ENCODE measurements at regions not wholly inside any gene's neighbourhood (a gene's known extent, or its start where the extent isn't known, plus 50 kb on each side); places are given as distances from the start of the nearest gene placed in this dataset.
"Not testable (repeated sequence)": the region's sequence is repeated elsewhere in the genome, so short reads cannot be mapped to it uniquely, and the experiment has no call there.

DNA sequence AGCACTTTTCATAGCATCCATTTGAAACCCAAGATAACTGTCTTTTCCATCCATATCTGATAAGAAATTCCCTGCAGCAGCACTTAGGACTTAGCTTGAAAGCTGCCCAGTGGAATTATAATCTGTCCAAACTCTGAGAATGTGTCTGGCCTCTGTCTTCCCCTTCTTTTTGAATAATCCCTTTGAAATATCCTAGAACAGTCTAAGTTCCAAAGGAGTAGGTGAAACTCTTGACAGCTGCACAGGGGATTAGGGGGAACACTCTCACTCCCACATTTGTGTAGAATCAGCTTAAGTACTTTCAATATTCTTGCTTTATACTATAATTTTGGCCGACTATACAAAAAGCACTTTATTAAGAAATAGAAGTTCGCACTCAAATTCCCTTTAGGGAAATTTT, 157.7 kb downstream of the PAPSS1 start:
- no peak for DNase-seq (ENCODE audit: low spot score)

DNA sequence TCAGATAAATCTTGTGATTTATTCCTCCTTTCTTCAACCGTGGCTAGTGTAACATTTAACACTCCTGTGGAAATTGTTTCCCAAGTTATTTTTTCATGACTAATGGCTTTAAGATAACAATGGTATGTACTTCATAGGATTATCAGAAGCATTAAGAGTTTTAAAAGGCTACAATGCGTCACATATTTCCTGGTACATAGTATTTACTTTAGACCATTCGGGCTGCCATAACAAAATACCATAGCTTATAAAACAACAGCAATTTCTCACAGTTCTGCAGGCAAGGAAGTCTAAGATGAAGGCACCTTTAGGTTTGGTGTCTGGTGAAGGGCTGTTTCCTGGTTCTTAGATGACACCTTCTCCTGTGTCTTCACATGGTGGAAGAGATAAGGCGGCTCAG, 158.6 kb downstream of the PAPSS1 start:
- no peak for DNase-seq (ENCODE audit: low spot score)

DNA sequence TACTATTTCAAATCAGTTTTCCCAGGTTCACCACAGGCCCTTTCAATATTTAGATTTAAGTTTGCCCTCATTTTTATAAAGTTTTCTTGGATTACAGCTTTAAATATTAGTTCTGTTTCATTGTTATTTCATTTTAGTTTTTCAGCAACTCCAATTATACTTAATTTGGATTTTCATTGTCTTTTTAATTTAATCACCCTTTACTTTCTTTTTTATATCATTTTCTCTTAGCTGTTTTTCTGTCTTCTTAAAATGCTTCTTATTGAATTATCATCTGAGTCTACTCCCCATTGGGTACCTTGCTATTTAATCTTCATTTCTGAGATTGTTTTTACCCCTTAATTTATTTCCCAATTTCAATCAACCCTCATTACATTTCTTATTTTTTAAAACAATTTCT, 160.4 kb downstream of the PAPSS1 start:
- DNase-seq (ENCODE audit: low spot score), result no peak

DNA sequence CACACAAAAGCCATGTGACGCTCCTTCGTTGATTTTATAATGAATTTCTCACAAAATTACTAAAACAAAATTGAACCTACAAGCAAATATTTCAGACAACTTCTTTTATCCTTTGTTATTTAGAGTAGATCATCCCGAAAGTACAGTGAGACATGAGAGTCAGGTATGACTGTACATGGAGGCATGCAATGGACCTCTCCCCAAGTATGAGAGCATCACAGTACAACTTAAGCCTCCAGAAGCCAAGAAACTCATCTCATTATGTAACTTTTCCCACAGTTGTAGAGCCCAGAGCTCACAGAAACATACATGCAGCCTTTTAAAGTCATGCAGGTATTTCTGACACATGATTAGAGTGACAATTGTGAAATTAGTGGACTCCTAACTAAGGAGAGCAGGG, 167.7 kb downstream of the PAPSS1 start:
- DNase-seq (ENCODE audit: low spot score), result no peak

DNA sequence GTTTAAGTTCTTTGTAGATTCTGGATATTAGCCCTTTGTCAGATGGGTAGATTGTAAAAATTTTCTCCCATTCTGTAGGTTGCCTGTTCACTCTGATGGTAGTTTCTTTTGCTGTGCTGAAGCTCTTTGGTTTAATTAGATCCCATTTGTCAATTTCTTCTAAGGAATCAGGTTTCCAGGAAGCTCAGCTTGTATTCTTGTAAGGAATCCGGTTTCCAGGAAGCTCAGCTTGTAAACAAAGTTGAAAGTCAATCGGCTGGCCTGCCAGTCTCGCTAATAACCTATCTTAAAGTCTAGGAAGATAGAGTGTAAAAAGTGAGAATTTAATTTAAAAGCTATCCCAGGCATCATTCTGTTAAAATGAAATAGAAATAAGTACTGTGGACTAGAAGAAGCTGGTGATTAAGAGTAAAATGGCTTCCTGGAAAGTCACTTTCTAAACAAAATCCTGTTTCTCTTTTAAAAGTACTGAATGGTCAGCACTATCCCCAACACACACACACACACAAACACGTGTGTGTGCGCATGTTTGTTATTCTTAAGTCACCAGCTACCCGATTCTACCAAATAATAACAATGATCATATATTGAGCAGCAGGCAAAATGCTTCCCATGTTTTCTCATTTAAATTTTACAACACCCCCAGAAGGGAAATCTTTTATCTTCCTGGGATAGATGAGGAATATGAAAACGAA, 171.7 kb downstream of the PAPSS1 start:
- no peak for DNase-seq (ENCODE audit: low spot score)

DNA sequence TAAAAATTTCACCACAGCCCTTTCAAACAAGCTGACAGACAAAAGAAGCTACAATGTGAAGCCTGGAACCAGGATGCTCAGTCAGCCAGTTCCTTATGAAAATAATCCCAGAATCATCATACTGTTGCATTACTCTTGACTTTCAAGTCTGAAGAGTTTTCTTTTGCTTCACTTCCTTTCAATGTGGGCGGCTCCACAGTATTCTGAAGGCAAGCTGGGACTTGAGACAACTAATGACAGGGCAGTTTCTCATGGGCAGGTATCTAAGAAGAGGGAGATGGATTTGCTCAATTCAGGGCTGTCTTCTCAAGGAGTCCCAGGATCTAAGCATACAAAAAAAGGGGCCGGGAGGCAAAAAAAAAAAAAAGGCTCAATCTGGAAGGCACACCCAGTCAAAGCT, 173.4 kb downstream of the PAPSS1 start:
- no peak for DNase-seq (ENCODE audit: low spot score)

DNA sequence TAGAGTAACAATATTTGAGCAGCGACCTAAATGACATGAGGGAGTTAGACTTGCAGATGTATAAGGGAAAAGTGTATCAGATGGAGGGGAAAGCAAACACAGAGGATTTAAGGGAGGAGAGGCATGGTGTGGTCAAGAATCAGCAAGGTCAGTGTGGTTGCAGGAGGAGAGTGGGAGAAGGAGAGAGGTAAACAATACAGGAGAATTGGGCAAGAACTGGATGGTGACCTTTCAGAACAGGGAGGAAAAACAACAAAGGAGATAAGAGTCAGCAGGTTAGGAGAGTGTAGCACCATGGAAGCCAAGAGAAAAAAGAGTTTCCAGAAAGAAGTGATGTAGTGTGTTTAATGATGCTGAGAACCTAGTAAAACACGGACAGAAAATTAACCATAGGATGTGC, 178.5 kb downstream of the PAPSS1 start:
- no peak for DNase-seq (ENCODE audit: low spot score)

DNA sequence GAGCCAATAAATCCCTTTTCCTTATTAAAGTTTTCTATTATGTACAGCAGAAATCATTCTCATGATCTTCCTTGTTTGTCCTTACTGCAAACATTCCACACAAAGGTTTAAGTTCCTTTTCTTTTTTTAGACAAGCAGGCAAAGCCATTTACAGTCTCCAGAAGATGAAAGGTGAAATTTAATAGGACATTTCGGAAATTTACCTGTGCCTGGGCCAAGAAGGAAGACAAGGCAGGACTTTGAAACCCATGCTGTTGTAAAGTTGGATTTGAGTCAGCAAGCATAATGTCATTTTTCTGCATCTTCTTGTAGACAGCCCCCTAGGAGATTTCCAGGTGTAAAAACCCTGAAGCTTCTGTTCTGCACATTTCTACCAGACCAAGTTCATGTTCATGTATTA, 188.1 kb downstream of the PAPSS1 start:
- DNase-seq (ENCODE audit: low spot score), result no peak

DNA sequence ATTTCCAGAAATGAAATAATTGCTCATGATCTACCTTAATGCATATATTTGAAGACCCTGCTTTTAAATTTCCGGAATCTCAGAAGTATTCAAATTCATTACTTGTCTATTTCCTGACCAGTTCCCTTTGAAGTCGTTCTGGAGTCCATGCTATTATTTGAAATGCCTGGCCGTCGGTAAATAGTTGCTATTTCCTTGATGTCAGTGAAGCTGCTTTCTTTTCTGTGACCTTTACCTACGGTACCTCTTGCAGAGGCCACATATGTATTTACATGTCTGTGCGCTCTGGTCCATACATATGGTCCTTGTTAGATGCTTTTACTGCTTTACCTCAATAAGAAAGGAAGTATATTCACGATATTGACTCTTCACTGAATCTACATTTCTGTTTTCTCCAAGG, 199.7 kb downstream of the PAPSS1 start:
- no peak for DNase-seq (ENCODE audit: low spot score)

DNA sequence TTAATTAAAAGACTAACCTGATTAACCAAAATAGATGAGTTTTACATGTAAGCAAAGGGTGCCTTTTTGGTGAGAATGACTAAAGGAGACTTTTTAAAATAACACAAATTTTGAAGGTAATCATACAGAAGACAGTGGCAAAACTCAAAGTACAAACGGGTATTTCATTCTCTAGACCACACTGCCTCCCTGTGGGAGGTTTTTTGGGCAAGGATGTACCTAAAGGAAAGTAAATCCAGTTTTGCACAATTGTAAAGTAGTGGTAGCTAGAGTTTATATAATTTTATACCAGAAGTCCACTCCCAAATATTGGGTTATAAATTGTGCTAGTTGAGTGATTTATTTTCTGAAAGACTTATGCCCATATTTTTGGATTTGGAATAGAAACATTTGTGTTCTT, 201.0 kb downstream of the PAPSS1 start:
- peak; percentile 1 for DNase-seq (ENCODE audit: low spot score)

DNA sequence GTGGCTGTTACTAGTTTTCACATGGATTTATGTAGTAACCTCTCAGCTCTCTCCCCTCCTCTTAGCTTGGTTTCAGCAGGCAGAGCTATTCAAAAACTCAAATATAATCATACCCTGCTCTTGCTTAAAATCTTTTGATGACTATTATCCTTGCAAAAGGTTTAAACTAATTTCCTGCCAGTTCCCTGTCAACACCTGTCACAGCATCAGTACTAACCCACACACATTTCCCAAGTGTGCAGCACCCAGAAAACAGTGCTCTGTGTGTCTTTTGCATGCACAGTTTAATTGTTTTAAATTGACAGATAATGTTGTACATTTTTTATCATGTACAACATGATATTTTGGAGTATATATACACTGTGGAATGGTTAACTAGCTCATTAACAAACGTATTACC, 202.0 kb downstream of the PAPSS1 start:
- no peak for DNase-seq (ENCODE audit: low spot score)

DNA sequence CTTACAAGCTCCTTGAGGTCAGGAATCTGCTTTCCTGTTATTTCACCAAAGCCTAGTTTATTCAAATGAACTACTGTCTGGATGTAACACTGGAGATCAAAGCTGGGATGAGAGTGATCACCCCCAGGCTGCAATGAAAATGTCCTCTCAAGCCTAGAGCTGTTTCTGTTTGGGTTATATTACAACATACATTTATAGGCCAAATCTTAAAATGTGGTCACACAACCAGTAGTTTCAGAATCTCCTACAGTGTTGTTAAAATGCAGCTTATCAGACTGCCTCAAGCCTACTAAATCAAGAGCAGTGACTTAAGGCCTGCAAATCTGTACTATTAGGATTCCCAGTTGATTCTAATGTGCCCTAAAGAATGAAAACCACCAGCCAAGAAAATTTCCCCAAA, 207.5 kb downstream of the PAPSS1 start:
- DNase-seq (ENCODE audit: low spot score), result no peak

DNA sequence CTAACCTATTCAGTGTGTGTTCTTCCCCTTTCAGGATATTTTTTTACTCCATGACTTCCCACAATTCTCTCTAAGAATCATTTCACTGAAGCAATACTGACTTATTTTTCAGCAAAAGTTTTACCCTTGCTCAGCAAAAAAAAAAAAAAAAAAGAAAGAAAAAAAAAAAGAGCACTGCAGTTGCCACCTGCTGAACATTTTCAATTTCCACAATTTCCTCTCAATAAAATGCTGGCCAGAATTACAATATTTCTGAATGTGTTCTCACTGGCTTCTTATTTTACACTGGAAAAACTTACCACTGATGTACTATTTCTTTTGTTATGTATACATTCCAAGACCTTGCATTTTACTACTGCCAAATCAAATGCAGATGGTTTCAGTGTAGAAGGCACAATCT, 210.4 kb downstream of the PAPSS1 start:
- no peak for DNase-seq (ENCODE audit: low spot score)

DNA sequence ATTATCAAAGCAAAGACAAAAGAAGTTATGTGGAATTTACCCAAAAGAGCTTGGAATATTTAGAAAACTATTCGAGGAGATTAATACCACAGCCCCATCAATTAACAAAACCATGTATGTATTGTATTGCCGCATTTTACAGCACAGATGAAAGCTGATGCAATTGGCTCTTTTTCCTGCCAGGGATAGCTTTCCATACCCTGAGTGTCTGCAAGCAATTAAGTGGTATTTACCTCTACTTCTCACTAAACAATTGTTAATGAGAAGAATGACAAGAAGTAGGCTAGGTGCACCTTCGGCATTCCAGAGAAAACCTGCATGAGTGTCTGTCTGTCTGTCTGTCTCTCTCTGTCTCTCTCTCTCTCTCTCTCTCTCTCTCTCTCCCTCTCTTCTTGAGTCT, 219.5 kb downstream of the PAPSS1 start:
- no peak for DNase-seq (ENCODE audit: low spot score)

DNA sequence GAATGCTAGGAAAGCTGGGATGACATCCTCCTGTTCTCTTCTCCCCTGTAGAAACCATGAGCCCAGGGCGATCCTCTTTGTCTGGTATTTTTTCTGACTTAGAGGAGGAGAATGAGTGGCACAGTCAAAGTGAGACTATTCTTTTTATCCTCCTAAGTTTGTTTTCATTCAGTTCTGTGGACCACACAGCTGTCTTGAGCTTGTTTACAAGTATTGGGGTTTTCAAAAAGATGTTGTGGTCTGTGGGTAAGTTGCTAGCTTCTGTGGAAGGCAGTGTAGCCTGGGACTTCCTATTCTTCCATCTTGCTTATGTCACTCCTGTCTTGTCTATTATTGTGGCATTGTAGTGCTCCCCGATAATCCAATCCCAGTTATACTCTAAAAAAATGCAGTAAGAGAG, 223.0 kb downstream of the PAPSS1 start:
- DNase-seq (ENCODE audit: low spot score), result no peak

DNA sequence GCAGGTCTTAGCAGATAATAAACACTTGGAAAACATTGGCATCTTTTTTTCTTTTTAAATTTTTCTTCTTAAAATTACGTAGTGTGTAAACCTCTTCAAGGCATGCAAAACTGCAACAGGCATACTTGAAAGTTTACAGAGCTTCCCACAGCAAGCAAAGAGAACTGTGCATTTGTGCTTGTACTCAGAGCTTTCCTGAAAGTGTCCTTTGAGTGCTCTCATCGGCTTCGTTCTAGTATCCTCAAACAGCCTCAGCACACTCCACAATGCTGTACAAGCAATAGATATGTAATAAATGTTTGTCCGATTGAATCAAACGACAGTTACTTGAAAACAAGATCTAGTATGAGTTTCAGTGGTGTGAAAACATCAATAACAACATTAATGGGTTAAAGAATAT, 227.5 kb downstream of the PAPSS1 start:
- DNase-seq (ENCODE audit: low spot score), result no peak

DNA sequence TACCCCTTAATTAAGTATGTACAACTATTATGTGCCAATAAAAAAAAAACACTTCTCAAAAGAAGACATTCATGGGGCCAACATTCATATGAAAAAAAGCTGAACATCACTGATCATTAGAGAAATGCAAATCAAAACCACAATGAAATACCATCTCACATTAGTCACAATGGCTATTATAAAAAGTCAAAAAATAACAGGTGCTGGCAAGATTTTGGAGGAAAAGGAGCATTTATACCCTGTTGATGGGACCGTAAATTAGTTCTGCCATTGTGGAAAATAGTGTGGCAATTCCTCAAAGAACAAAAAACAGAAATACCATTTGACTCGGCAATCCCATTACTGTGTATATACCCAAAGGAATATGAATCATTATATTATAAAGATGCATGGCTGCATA, 229.9 kb downstream of the PAPSS1 start:
- DNase-seq (ENCODE audit: low spot score), result no peak

DNA sequence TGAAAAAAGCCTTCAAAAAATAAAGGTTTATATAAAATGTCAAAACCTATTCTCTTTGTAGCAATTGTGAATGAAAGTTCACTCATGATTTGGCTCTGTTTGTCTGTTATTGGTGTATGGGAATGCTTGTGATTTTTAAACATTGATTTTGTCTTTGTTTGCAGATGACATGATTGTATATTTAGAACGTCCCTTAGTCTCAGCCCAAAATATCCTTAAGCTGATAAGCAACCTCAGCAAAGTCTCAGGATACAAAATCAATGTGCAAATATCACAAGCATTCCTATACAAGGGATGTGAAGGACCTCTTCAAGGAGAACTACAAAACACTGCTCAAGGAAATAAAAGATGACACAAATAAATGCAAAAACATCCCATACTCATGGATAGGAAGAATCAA, 236.4 kb downstream of the PAPSS1 start:
- not testable (repeated sequence) for DNase-seq (ENCODE audit: low spot score)

DNA sequence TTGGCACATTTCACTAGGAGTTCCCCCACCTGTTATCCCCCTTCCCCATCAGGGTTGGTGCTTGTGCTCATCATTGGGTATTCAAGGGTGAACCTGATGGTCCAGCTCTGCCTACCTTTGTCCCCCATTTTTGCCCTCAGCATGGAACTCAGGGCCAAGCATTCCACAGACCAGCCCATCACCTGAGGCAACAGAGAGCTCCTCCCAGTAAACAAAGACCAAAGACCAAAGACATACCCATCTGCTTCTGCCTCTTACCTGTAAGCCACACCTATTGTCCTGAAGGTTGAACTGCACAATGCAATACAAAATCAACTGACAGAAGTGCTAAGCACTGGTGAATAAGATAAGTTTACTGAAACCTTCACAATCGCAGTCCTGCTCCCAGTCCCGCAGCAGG, 237.5 kb downstream of the PAPSS1 start:
- DNase-seq (ENCODE audit: low spot score), result no peak

DNA sequence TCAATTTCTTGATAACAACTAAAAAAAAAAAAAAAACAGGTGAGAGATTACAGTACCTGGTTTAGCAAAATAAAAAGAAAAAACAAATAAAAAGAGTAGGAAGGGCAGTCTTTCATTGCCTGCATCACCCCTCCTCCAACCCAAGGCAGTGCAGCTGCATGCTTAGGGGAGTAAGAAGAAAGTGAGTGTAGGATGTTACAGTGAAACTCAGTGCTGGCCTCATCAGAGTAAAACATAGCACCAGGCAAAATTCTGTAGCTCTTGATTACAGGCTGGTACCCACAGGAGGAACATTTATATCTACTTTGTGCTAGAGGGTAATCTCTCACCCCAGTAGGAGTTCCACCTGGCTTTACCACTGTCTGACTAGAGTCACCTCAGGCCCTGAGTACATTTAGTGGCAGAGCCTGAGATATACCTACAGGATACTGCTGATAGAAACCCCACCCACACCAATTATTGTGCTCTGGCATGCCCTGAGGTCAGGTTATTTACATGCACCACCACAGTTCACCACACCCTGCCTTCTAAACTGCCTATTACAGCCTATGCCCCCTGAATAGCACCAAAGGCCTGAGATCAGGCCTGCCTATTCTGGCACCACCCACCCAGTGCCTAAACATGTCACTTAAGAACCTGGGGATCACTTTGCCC, 241.6 kb downstream of the PAPSS1 start:
- no peak for DNase-seq (ENCODE audit: low spot score)

DNA sequence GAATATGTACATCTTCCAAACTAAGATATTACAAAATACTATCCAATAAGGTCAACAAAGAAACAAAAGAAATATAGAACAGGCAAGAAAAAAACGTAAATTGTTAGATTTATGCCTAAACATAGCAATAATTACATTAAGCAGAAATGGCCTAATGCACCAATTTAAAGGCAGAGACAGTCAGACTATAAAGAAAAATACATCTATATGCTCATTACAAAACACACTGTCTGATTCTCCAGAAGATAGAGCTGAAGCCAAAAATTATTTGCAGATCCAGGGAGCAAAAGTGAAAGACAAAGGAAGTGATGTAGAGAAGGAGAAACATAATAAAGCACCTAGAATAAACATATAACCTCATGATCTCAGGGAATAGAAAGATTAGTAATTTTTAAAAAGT, 246.9 kb downstream of the PAPSS1 start:
- no peak for DNase-seq (ENCODE audit: low spot score)

DNA sequence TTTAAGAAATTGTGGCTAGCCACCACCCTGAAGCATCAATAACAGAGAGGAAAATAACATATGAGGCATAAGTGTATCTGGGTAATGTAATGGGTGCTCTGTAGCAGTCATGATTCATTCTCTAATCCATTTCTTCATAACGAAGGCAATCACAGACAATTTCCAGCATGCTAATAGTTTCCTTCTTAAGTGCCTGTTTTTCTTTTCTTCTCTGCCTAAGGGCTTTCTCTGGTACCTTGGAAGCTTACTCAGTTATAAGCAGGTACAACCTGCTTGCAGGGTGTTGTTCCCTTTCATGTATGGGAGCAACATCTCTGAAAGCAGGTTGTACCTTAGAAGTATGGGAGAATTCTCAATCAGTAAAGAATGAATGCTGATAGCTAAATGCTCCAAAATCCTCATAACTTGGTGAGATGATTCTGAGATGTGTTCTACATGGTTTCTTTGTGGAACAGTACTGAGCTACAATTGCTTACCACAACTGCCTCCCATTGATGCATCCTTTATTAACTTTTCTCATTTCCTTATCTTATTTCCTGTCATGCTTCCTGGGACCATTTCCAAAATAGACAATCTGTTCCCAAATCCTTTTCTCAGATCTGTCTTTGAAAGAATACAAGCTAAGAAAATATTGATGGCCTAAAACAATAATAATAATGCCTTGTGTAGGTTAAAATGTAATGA, 247.6 kb downstream of the PAPSS1 start:
- DNase-seq (ENCODE audit: low spot score), result no peak

DNA sequence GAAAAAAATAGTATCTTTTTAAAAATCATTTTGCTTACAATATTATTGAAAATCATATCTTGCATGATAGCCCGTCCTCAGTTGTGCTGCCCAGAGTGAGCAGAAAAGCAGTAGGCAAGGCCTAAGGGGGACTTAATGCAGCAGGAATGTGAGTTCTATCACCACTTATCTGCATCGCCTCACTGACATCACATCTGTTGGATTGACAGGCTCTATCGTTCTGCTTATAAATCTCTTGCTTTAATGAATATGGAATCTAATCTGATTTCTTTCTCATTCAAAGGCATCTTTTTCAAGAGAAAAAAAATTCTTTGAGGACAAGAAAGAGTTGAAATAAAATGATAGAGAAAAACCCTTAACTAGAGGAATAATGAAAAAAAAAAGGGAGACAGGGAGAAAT, 249.9 kb downstream of the PAPSS1 start:
- DNase-seq (ENCODE audit: low spot score), result no peak

DNA sequence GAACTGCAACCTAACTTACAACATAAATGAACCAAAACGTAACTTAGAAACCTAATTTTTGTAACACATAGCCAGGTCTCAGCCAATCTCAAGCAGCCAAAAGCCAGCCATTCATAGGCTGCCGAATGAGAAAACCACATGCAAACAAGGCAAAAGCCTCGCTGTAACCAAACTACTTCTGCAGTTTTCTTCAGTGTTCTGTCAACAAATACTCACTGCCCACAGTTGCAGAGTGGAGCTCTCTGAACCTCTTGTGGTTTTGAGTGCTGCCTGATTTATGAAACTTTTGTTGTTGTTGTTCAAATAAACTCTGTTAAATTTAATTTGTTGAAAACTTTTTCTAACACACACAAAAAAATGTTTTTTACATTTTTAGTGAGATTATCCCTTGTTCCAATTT, 251.2 kb downstream of the PAPSS1 start:
- DNase-seq (ENCODE audit: low spot score), result no peak

All from HuH-7.5 (cell line).